ENCODE measurements at regions not wholly inside any gene's neighbourhood (a gene's known extent, or its start where the extent isn't known, plus 50 kb on each side); places are given as distances from the start of the nearest gene placed in this dataset.

DNA sequence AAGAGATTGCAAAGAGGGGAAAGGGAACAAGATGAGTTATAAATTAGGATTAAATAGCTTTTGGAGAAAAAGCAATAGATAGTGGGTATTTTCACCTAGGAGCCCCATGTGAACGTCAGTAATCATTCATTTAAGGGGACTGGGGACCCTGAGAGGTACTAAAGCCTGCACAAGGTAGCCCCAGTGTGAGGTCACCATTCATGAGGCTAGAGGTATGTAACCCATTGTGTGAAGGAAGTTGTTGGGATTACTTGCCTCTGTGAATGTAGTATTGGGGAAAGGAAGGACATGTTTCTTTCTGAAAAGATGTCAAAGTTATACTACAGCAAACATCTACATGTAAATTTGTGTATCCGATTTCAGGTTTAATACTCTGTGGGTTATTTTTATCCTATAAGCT is 276.8 kb downstream of the TBX15 start:
- no peak for TF ChIP-seq CTCF (IDR thresholded peaks at IDR 0.05; ENCODE audit: insufficient read depth, low read depth, low read length)
- no peak for TF ChIP-seq EZH2 (IDR thresholded peaks at IDR 0.05; ENCODE audit: insufficient read depth, low read length)

Data from astrocyte (in vitro differentiated cells and primary cell).